GM12878 (cell line): ENCODE measurements at regions not wholly inside any gene's neighbourhood (a gene's known extent, or its start where the extent isn't known, plus 50 kb on each side); places are given as distances from the start of the nearest gene placed in this dataset.

ENCODE experiments used
- BACH1 ChIP-seq: fragments of 450-650 bp; IDR thresholded peaks from 2 replicates; pipeline ENCODE4 v1.6.1; 2017; ENCODE audit warnings: mild to moderate bottlenecking, borderline replicate concordance
- CUX1 ChIP-seq: IDR thresholded peaks from 2 replicates; pipeline ENCODE4 v1.6.1; 2012; ENCODE audit warnings: improper control_type of control experiment, low read depth, low read length; ENCODE audit not compliant: insufficient replicate concordance
- DPF2 ChIP-seq: fragments of 450-650 bp; IDR thresholded peaks from 2 replicates; pipeline ENCODE4 v1.6.1; 2017; ENCODE audit warnings: mild to moderate bottlenecking
- E4F1 ChIP-seq: fragments of 450-650 bp; IDR thresholded peaks from 2 replicates; pipeline ENCODE4 v1.6.1; 2018; ENCODE audit warnings: borderline replicate concordance, mild to moderate bottlenecking; ENCODE audit not compliant: partially characterized antibody
- ESRRA ChIP-seq: IDR thresholded peaks from 2 replicates; pipeline ENCODE4 v1.6.1; 2012; ENCODE audit warnings: mild to moderate bottlenecking, low read length, improper control_type of control experiment
- HCFC1 ChIP-seq: fragments of 150-350 bp; IDR thresholded peaks from 2 replicates; pipeline ENCODE4 v1.6.1; 2014; ENCODE audit warnings: low read length
- HDAC2 ChIP-seq: fragments of 200-600 bp; sonication (generic); IDR thresholded peaks from 2 replicates; pipeline ENCODE4 v1.6.1; 2017
- MEF2A ChIP-seq: IDR thresholded peaks from 2 replicates; pipeline ENCODE4 v1.6.1; 2011; ENCODE audit warnings: low read depth, mild to moderate bottlenecking, low read length, moderate library complexity; ENCODE audit not compliant: insufficient read depth
- NFYB ChIP-seq: IDR thresholded peaks from 2 replicates; pipeline ENCODE4 v1.6.1; 2011; ENCODE audit warnings: low read depth, mild to moderate bottlenecking, low read length, improper control_type of control experiment, moderate library complexity; ENCODE audit not compliant: insufficient read depth
- NR2C2 ChIP-seq: IDR thresholded peaks from 2 replicates; pipeline ENCODE4 v1.6.1; 2011; ENCODE audit warnings: borderline replicate concordance, low read depth; ENCODE audit not compliant: control insufficient read depth, insufficient read length
- PAX8 ChIP-seq: fragments of 450-650 bp; IDR thresholded peaks from 2 replicates; pipeline ENCODE4 v1.6.1; 2017; ENCODE audit warnings: mild to moderate bottlenecking, moderate library complexity
- POLR2AphosphoS5 ChIP-seq: IDR thresholded peaks from 2 replicates; pipeline ENCODE4 v1.6.1; 2011; ENCODE audit warnings: mild to moderate bottlenecking, low read length, inconsistent platforms
- SIN3A ChIP-seq: IDR thresholded peaks from 2 replicates; pipeline ENCODE4 v1.6.1; 2012; ENCODE audit warnings: low read depth, low read length, improper control_type of control experiment
- YY1 ChIP-seq: IDR thresholded peaks from 2 replicates; pipeline ENCODE4 v1.6.1; 2011; ENCODE audit warnings: low read depth, mild to moderate bottlenecking, low read length
- ZNF24 ChIP-seq: fragments of 450-650 bp; IDR thresholded peaks from 2 replicates; pipeline ENCODE4 v1.6.1; 2017; ENCODE audit warnings: antibody characterized with exemption, mild to moderate bottlenecking
- ZNF687 ChIP-seq: fragments of 450-650 bp; IDR thresholded peaks from 2 replicates; pipeline ENCODE4 v1.6.1; 2017; ENCODE audit warnings: mild to moderate bottlenecking, moderate library complexity
- TF ChIP-seq, protein P1 (sequence below): fragments of 450-650 bp; IDR thresholded peaks from 2 replicates; pipeline ENCODE4 v1.6.1; 2016; ENCODE audit warnings: mild to moderate bottlenecking

DNA sequence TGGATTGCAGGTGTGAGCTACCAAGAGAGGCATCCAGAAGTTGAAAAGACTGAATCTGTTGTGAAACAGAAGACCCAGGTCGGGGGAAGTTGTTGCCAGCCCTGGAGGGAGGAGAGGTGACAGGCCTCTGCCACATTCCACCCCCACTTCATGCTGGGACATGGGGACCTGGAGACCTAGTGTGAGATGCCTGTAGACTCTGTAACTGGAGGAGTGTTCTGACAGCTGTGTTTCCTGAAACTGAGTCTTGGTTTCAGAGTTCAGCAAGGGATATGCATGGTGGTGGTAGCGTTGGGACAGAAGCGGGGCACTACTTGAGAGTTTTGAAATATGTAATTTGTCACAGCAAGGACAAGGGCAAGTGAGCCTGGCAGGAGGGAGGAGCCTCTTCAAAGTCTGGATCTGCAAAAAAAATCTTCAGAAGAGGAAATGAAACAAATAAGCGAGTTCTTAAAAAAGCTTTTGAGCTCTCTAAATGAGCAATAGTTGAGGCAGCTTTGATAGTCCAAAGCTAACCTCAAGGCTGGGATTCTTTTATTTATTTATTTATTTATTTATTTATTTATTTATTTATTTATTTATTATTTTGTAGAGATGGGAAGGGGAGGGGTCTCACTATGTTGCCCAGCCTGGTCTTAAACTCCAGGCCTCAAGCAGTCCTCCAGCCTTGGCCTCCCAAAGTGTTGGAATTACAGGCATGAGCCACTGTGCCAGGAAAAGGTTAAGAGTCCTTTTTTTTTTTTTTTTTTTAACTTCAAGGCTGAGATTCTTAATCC, 58.9 kb upstream of the EEA1 start (continued):
- peak; percentile 35; the same call in 1 of the 2 replicates for TF ChIP-seq BACH1
- peak; percentile 58; the same call in 1 of the 2 replicates for TF ChIP-seq YY1
- TF ChIP-seq ESRRA: no peak
- TF ChIP-seq NR2C2: no peak
- TF ChIP-seq DPF2: 0 out of 2 replicates have a peak, but pooled peaks have one; percentile 82
- TF ChIP-seq MEF2A: peak; percentile 96
- TF ChIP-seq PAX8: no peak
- TF ChIP-seq ZNF687: no peak
- TF ChIP-seq NFYB: no peak
- TF ChIP-seq HDAC2: no peak
- peak; percentile 80 for TF ChIP-seq POLR2AphosphoS5
- no peak for TF ChIP-seq SIN3A
- TF ChIP-seq CUX1: no peak
- no peak for TF ChIP-seq ZNF24
- TF ChIP-seq, protein P1, sequence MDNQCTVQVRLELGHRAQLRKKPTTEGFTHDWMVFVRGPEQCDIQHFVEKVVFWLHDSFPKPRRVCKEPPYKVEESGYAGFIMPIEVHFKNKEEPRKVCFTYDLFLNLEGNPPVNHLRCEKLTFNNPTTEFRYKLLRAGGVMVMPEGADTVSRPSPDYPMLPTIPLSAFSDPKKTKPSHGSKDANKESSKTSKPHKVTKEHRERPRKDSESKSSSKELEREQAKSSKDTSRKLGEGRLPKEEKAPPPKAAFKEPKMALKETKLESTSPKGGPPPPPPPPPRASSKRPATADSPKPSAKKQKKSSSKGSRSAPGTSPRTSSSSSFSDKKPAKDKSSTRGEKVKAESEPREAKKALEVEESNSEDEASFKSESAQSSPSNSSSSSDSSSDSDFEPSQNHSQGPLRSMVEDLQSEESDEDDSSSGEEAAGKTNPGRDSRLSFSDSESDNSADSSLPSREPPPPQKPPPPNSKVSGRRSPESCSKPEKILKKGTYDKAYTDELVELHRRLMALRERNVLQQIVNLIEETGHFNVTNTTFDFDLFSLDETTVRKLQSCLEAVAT: no peak; the same call in 1 of the 2 replicates
- TF ChIP-seq HCFC1: no peak
- no peak for TF ChIP-seq E4F1
